Gastroesophageal sphincter (tissue), 3 donors: ENCODE measurements at regions not wholly inside any gene's neighbourhood (a gene's known extent, or its start where the extent isn't known, plus 50 kb on each side); places are given as distances from the start of the nearest gene placed in this dataset.

ENCODE experiments used
- CTCF ChIP-seq, 4 experiments: fragments of 200-600 bp in 2 of 4; fragments of 450-650 bp in 2 of 4; sonication (generic) in 1 of 4; IDR thresholded peaks; one replicate each; pipeline ENCODE4 v1.5.1; 2017 to 2019; ENCODE audit warnings: antibody characterized with exemption in 4 of 4, mild to moderate bottlenecking in 2 of 4, moderate library complexity in 2 of 4
- EP300 ChIP-seq: sonication (generic); formaldehyde crosslinking; IDR thresholded peaks from one replicate; pipeline ENCODE4 v1.6.1; 2017; ENCODE audit warnings: antibody characterized with exemption, mild to moderate bottlenecking
- POLR2A ChIP-seq, 2 donors: fragments of 450-650 bp; IDR thresholded peaks; one replicate each; pipeline ENCODE4 v1.6.1; 2017; ENCODE audit warnings: antibody characterized with exemption in 2 of 2, mild to moderate bottlenecking in 2 of 2, moderate library complexity in 1 of 2
- POLR2AphosphoS5 ChIP-seq: sonication (generic); formaldehyde crosslinking; IDR thresholded peaks from one replicate; pipeline ENCODE4 v1.6.1; 2017; ENCODE audit warnings: antibody characterized with exemption

- TF ChIP-seq EP300 (no peak), POLR2A (IDR thresholded peaks at IDR 0.05) (no peak), CTCF (IDR thresholded peaks at IDR 0.05) (no peak), POLR2AphosphoS5 (no peak)
These were observed 54.1 kb upstream of the CAB39 start for GRCh38 chr2:230658577-230658876.
